CD14-positive monocyte (primary cell): ENCODE measurements at regions not wholly inside any gene's neighbourhood (a gene's known extent, or its start where the extent isn't known, plus 50 kb on each side); places are given as distances from the start of the nearest gene placed in this dataset.

Source experiments
- DNase-seq, 3 donors: peaks; one replicate each; pipeline ENCODE4 v3.0.0-alpha.2; 2011 to 2022
- H2AFZ ChIP-seq: 2 replicates; pipeline ENCODE4 v1.6.0; 2012; ENCODE audit warnings: mild to moderate bottlenecking, low read depth, low read length, inconsistent platforms; ENCODE audit not compliant: insufficient read depth, poor library complexity, severe bottlenecking
- H3K27ac ChIP-seq, 2 donors: 1 replicate in 1 of 2; 2 replicates in 1 of 2; pipeline ENCODE4 v1.5.1; 2012 to 2013; ENCODE audit warnings: low read length in 2 of 2, control low read depth in 1 of 2, inconsistent platforms in 1 of 2, low read depth in 1 of 2, mild to moderate bottlenecking in 1 of 2
- H3K27me3 ChIP-seq, 2 donors: one replicate each; pipeline versions ENCODE4 v1.6.0 to v1.6.1; 2011 to 2013; ENCODE audit warnings: low read length in 2 of 2; ENCODE audit not compliant: control insufficient read depth in 2 of 2, insufficient read depth in 2 of 2
- H3K36me3 ChIP-seq, 2 donors: replicated peaks in 1 of 2; 1 replicate in 1 of 2; 2 replicates in 1 of 2; pipeline versions ENCODE4 v1.5.1 to v1.6.1; 2012 to 2013; ENCODE audit warnings: low read length in 2 of 2, control low read depth in 1 of 2, inconsistent platforms in 1 of 2, mild to moderate bottlenecking in 1 of 2; ENCODE audit not compliant: insufficient read depth in 2 of 2, control insufficient read depth in 1 of 2
- H3K4me1 ChIP-seq, 2 donors: 1 replicate in 1 of 2; 2 replicates in 1 of 2; pipeline versions ENCODE4 v1.5.1 to v1.6.1; 2012 to 2013; ENCODE audit warnings: low read length in 2 of 2, control low read depth in 1 of 2, inconsistent platforms in 1 of 2, mild to moderate bottlenecking in 1 of 2, moderate library complexity in 1 of 2; ENCODE audit not compliant: insufficient read depth in 2 of 2, control insufficient read depth in 1 of 2
- H3K4me2 ChIP-seq: replicated peaks from 2 replicates; pipeline ENCODE3; 2012; ENCODE audit warnings: low read length, moderate library complexity, mild to moderate bottlenecking; ENCODE audit not compliant: poor library complexity, severe bottlenecking; ENCODE audit errors: extremely low read depth
- H3K4me3 ChIP-seq, 3 experiments: fragments of 200-600 bp in 1 of 3; sonication (generic) in 1 of 3; replicated peaks in 1 of 3; 1 replicate in 2 of 3; 2 replicates in 1 of 3; pipeline ENCODE4 v1.5.1; 2011 to 2013; ENCODE audit warnings: low read length in 3 of 3, mild to moderate bottlenecking in 3 of 3, control low read depth in 2 of 3, low read depth in 2 of 3, inconsistent platforms in 1 of 3, moderate library complexity in 1 of 3
- H3K79me2 ChIP-seq: 2 replicates; pipeline ENCODE4 v1.6.0; 2012; ENCODE audit warnings: mild to moderate bottlenecking, control low read depth, inconsistent platforms, low read length, moderate library complexity; ENCODE audit not compliant: insufficient read depth
- H3K9ac ChIP-seq: 2 replicates; pipeline ENCODE4 v1.6.0; 2017; ENCODE audit warnings: low read length, mild to moderate bottlenecking; ENCODE audit not compliant: insufficient read depth, poor library complexity, severe bottlenecking
- H3K9me3 ChIP-seq, 2 donors: replicated peaks in 1 of 2; 1 replicate in 1 of 2; 2 replicates in 1 of 2; pipeline versions ENCODE4 v1.5.1 to v1.6.1; 2012 to 2013; ENCODE audit warnings: low read length in 2 of 2, control low read depth in 1 of 2; ENCODE audit not compliant: control insufficient read depth in 1 of 2, insufficient read depth in 1 of 2
- H4K20me1 ChIP-seq: 2 replicates; pipeline ENCODE4 v1.6.0; 2012; ENCODE audit warnings: mild to moderate bottlenecking, low read length, control low read depth, moderate library complexity; ENCODE audit not compliant: insufficient read depth
- H3K27ac Mint-ChIP-seq, 7 donors: one replicate each; pipeline ENCODE4 v1.8.0; 2020; ENCODE audit warnings: mild to moderate bottlenecking in 7 of 7, mixed read lengths in 7 of 7, moderate library complexity in 6 of 7, inconsistent platforms in 2 of 7
- H3K27me3 Mint-ChIP-seq, 3 donors: one replicate each; pipeline ENCODE4 v1.8.0; 2021 to 2022; ENCODE audit warnings: low read depth in 3 of 3, mild to moderate bottlenecking in 3 of 3, mixed read lengths in 3 of 3, moderate library complexity in 3 of 3, inconsistent platforms in 1 of 3
- H3K36me3 Mint-ChIP-seq, 2 donors: one replicate each; pipeline ENCODE4 v1.8.0; 2020; ENCODE audit warnings: mixed read lengths in 2 of 2, inconsistent platforms in 1 of 2, mild to moderate bottlenecking in 1 of 2
- H3K4me1 Mint-ChIP-seq: one replicate; pipeline ENCODE4 v1.8.0; 2020; ENCODE audit warnings: mild to moderate bottlenecking, mixed read lengths
- H3K4me3 Mint-ChIP-seq, 2 donors: one replicate each; pipeline ENCODE4 v1.8.0; 2020; ENCODE audit warnings: mild to moderate bottlenecking in 2 of 2, mixed read lengths in 2 of 2, moderate library complexity in 1 of 2
- H3K9me3 Mint-ChIP-seq, 7 donors: one replicate each; pipeline ENCODE4 v1.8.0; 2020 to 2022; ENCODE audit warnings: mixed read lengths in 7 of 7, mild to moderate bottlenecking in 6 of 7, moderate library complexity in 6 of 7, inconsistent platforms in 2 of 7
- CTCF ChIP-seq: fragments of 200-600 bp; IDR thresholded peaks from one replicate; pipeline ENCODE4 v1.8.0; 2022; ENCODE audit warnings: antibody characterized with exemption, mild to moderate bottlenecking
- WGBS: methylation state at CpG from one replicate; pipeline ENCODE4 v1.1.5; 2013; ENCODE audit warnings: missing lambda C conversion rate; ENCODE audit not compliant: insufficient coverage; 5-methylcytosine and 5-hydroxymethylcytosine counted together
- intact Hi-C, 2 donors: fragments of 100-400 bp; cut with micrococcal nuclease; formaldehyde crosslinking; loops; one replicate each; pipeline versions ENCODE4 v1.15.0 to v1.15.1; 2023

- Histone ChIP-seq H2AFZ (no peak overlapping the region), H3K4me3 (no peak overlapping the region), H3K79me2 (no peaks in the 10 kb centered on the region), H3K27ac (no peak overlapping the region), H3K27me3 (peaks cover 0 to 2% of the 10 kb centered on the region in 2 donors), H3K4me1 (no peaks in the 10 kb centered on the region), H3K9me3 (peaks cover 19 to 22% of the 10 kb centered on the region in 2 donors), H3K4me2 (no peak overlapping the region), H4K20me1 (no peaks in the 10 kb centered on the region), H3K9ac (no peak overlapping the region), H3K36me3 (no peaks in the 10 kb centered on the region)
- Mint-ChIP-seq H3K36me3 (no peaks in the 10 kb centered on the region), H3K4me3 (no peak overlapping the region), H3K27ac (no peak overlapping the region), H3K4me1 (no peaks in the 10 kb centered on the region), H3K9me3 (peaks cover 17 to 27% (median 22%) of the 10 kb centered on the region in 7 donors), H3K27me3 (peaks cover 9 to 10% (median 10%) of the 10 kb centered on the region in 3 donors)
- intact Hi-C loops: no loop called here
- TF ChIP-seq CTCF: no peak
- 74% methylated on average over 7 of the region's 11 CpGs for WGBS
- DNase-seq: no peak
These were observed 208.5 kb upstream of the LINGO1 start for GRCh38 chr15:77840991-77841775.

DNA sequence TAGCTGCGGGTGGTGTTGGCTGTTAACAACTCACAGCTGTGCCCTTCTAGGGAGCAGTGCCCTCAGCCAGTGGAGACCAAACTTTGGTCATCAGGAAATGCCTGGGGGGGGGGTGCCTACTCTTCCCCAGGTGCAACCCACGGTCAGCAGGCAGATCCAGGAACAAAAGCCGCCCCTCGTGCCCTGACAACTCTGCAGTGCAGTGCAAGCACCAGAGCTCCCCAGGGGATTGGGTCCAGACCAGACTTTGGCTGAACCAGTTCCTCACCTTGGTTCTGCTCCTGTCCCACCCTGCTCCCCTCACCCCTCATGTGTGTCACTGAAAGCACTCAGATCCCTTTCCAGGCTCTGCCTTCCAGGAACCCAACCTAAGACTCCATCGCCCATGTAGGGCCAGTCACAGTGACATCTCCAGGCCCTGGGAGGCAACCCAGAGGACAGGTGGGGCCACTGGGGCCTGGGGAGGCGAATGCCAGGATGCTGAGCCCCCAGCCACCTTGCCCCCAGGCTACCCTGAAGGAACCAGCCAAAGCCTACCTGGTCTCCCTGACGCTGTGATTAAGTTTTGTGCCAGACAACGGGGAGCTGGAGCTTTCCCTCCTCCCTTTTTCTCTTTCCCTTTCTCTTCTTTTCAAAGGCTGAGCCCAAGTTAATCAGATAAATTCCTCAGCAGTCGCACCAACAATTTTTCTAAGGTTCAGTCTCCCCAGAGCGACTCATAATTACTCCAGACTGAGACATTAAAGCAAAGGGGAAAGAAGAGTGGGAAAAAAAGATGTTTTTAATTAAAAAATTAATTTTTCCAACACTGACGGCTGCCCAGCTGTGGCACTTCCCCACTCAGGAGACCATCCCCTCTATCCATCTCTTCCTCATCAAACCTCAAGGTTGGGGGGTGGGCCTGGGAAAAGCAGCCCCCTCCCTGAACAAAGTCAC is 207.5 kb upstream of the LINGO1 start:
- H3K27me3 ChIP-seq: peaks cover 0 to 2% of the 10 kb centered on the region in 2 donors
- DNase-seq: no peak
- WGBS: 83% methylated on average over 8 of the region's 11 CpGs

More for the DNA sequence above, 207.5 kb upstream of the LINGO1 start:
- no peaks in the 10 kb centered on the region for H3K36me3 Mint-ChIP-seq
- H3K9me3 Mint-ChIP-seq: peaks cover 8 to 17% (median 13%) of the 10 kb centered on the region in 7 donors
- no peak overlapping the region for H3K4me3 Mint-ChIP-seq
- Histone ChIP-seq H3K36me3 (no peaks in the 10 kb centered on the region), H3K4me2 (no peak overlapping the region), H4K20me1 (no peaks in the 10 kb centered on the region), H3K79me2 (no peaks in the 10 kb centered on the region), H3K27ac (no peak overlapping the region), H3K9me3 (peaks cover 13 to 14% of the 10 kb centered on the region in 2 donors), H3K9ac (no peak overlapping the region), H2AFZ (no peak overlapping the region), H3K4me1 (no peaks in the 10 kb centered on the region), H3K4me3 (no peak overlapping the region)
- intact Hi-C loops: no loop called here
- H3K27me3 Mint-ChIP-seq: peaks cover 8 to 10% (median 8%) of the 10 kb centered on the region in 3 donors
- no peaks in the 10 kb centered on the region for H3K4me1 Mint-ChIP-seq
- TF ChIP-seq CTCF: no peak
- H3K27ac Mint-ChIP-seq: no peak overlapping the region
